GM23248 (cell line): ENCODE measurements at regions not wholly inside any gene's neighbourhood (a gene's known extent, or its start where the extent isn't known, plus 50 kb on each side); places are given as distances from the start of the nearest gene placed in this dataset.

Experiments used
- EZH2 ChIP-seq: fragments of 200-600 bp; sonication (generic); IDR thresholded peaks from 2 replicates; pipeline ENCODE4 v1.6.1; 2018; ENCODE audit warnings: antibody characterized with exemption, mild to moderate bottlenecking; ENCODE audit not compliant: insufficient read depth, poor library complexity, severe bottlenecking
- EZH2phosphoT487 ChIP-seq: fragments of 200-600 bp; sonication (generic); IDR thresholded peaks from 2 replicates; pipeline ENCODE4 v1.6.1; 2018; ENCODE audit warnings: antibody characterized with exemption, moderate library complexity, mild to moderate bottlenecking, low read depth; ENCODE audit not compliant: insufficient read depth

DNA sequence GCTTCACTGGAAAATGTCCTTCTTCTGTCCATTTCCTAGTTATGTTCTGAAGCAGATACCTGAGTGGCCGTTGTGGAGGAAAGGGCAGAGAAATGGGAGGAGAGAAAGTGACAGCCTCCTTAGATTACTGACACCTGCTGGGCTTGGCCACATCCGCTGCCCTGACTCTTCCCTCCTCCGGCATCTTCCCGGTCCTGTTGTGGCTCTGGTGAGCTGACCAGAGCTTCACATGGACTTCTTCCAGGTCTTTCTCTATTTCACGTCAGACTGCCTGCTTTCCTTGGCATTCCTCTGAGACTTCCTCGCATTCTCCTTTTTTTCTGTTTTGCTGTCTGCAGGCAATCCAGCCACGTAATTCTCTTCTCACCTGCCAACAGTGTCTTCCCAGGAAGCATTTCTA is 138.7 kb upstream of the E2F8 start:
- TF ChIP-seq EZH2: no peak
- TF ChIP-seq EZH2phosphoT487: no peak
